DOHH2 (cell line): ENCODE measurements at regions not wholly inside any gene's neighbourhood (a gene's known extent, or its start where the extent isn't known, plus 50 kb on each side); places are given as distances from the start of the nearest gene placed in this dataset.
"Not testable (repeated sequence)": the region's sequence is repeated elsewhere in the genome, so short reads cannot be mapped to it uniquely, and the experiment has no call there.

ENCODE experiments used
- H3F3A ChIP-seq: fragments of 200-600 bp; sonication (generic), shearing (Covaris generic); 2 replicates; pipeline ENCODE4 v1.6.0; 2016; ENCODE audit warnings: antibody characterized with exemption, mild to moderate bottlenecking; ENCODE audit not compliant: control insufficient read depth, insufficient read depth
- H3K27ac ChIP-seq: fragments of 200-600 bp; sonication (generic); 2 replicates; pipeline ENCODE4 v1.5.1; 2014; ENCODE audit warnings: low read depth, mild to moderate bottlenecking, low read length, moderate library complexity
- H3K27me3 ChIP-seq: fragments of 200-600 bp; sonication (generic); 2 replicates; pipeline ENCODE4 v1.6.1; 2014; ENCODE audit warnings: mild to moderate bottlenecking, low read length, mixed read lengths; ENCODE audit not compliant: control insufficient read depth
- H3K36me3 ChIP-seq: fragments of 200-600 bp; sonication (generic); 2 replicates; pipeline ENCODE4 v1.6.1; 2014; ENCODE audit warnings: mild to moderate bottlenecking, low read length, moderate library complexity, mixed read lengths; ENCODE audit not compliant: control insufficient read depth
- H3K4me1 ChIP-seq: fragments of 200-600 bp; sonication (generic); 2 replicates; pipeline ENCODE4 v1.6.1; 2014; ENCODE audit warnings: mild to moderate bottlenecking, low read length, mixed read lengths; ENCODE audit not compliant: control insufficient read depth
- H3K4me2 ChIP-seq: fragments of 200-600 bp; sonication (generic); 2 replicates; pipeline ENCODE4 v1.6.0; 2014; ENCODE audit warnings: mild to moderate bottlenecking, low read length, moderate library complexity
- H3K4me3 ChIP-seq: fragments of 200-600 bp; sonication (generic); 2 replicates; pipeline ENCODE4 v1.5.1; 2014; ENCODE audit warnings: mild to moderate bottlenecking, low read length, mixed read lengths
- H3K79me2 ChIP-seq: fragments of 200-600 bp; sonication (generic); 2 replicates; pipeline ENCODE4 v1.6.1; 2014; ENCODE audit warnings: mild to moderate bottlenecking, low read length, mixed read lengths; ENCODE audit not compliant: control insufficient read depth
- H3K9me2 ChIP-seq: fragments of 200-600 bp; sonication (generic); replicated peaks from 2 replicates; pipeline ENCODE4 v1.6.1; 2014; ENCODE audit warnings: mild to moderate bottlenecking, low read length, mixed read lengths; ENCODE audit not compliant: control insufficient read depth
- H3K9me3 ChIP-seq: fragments of 200-600 bp; sonication (generic); 2 replicates; pipeline ENCODE4 v1.6.1; 2014; ENCODE audit warnings: antibody characterized with exemption, low read length, mixed read lengths; ENCODE audit not compliant: control insufficient read depth, insufficient read depth
- H4K20me1 ChIP-seq: fragments of 200-600 bp; sonication (generic); 2 replicates; pipeline ENCODE4 v1.6.0; 2014; ENCODE audit warnings: low read depth, mild to moderate bottlenecking, antibody characterized with exemption, low read length, moderate library complexity; ENCODE audit not compliant: control insufficient read depth, insufficient read depth
- CTCF ChIP-seq: fragments of 200-600 bp; sonication (generic); IDR thresholded peaks from one replicate; pipeline ENCODE4 v1.5.1; 2014; ENCODE audit warnings: antibody characterized with exemption, mild to moderate bottlenecking, low read depth, low read length; ENCODE audit not compliant: poor library complexity, severe bottlenecking
- EZH2phosphoT487 ChIP-seq: fragments of 200-600 bp; sonication (generic); IDR thresholded peaks from 2 replicates; pipeline ENCODE4 v1.6.1; 2017; ENCODE audit warnings: borderline replicate concordance, mild to moderate bottlenecking, antibody characterized with exemption, low read length, moderate library complexity, mixed read lengths

- H3K4me2 ChIP-seq: no peak overlapping the region
- H3K36me3 ChIP-seq: no peaks in the 10 kb centered on the region
- H3K4me3 ChIP-seq: no peak overlapping the region
- H4K20me1 ChIP-seq: no peaks in the 10 kb centered on the region
- H3K9me3 ChIP-seq: no peaks in the 10 kb centered on the region
- no peaks in the 10 kb centered on the region for H3K27me3 ChIP-seq
- TF ChIP-seq CTCF (no peak), EZH2phosphoT487 (no peak)
- H3K79me2 ChIP-seq: no peaks in the 10 kb centered on the region
- peaks cover 31% of the 10 kb centered on the region for H3K4me1 ChIP-seq
- peaks cover 6% of the 10 kb centered on the region for H3F3A ChIP-seq
- H3K27ac ChIP-seq: no peak overlapping the region
- H3K9me2 ChIP-seq: no peaks in the 10 kb centered on the region
Measured at GRCh38 chr15:81829918-81830317, 215.9 kb downstream of the MEX3B start.

- H3K9me3 ChIP-seq: no peaks in the 10 kb centered on the region
- no peak overlapping the region for H3K4me3 ChIP-seq
- no peaks in the 10 kb centered on the region for H4K20me1 ChIP-seq
- no peak for TF ChIP-seq CTCF
- no peak for TF ChIP-seq EZH2phosphoT487
- H3K27me3 ChIP-seq: no peaks in the 10 kb centered on the region
- no peak overlapping the region for H3K4me2 ChIP-seq
- no peak overlapping the region for H3K27ac ChIP-seq
- H3K9me2 ChIP-seq: no peaks in the 10 kb centered on the region
- no peaks in the 10 kb centered on the region for H3K79me2 ChIP-seq
- H3K4me1 ChIP-seq: peaks cover 41% of the 10 kb centered on the region
- no peaks in the 10 kb centered on the region for H3K36me3 ChIP-seq
- H3F3A ChIP-seq: peaks cover 11% of the 10 kb centered on the region
Measured at GRCh38 chr15:81828135-81828534, 217.7 kb downstream of the MEX3B start.

GRCh38 chr15:81825136-81825535 is 220.7 kb downstream of the MEX3B start:
- H3K4me2 ChIP-seq: peak overlapping the region; percentile 74
- peak overlapping the region; percentile 91 for H3K27ac ChIP-seq
- no peaks in the 10 kb centered on the region for H3K27me3 ChIP-seq
- H3K4me3 ChIP-seq: peak overlapping the region; percentile 60
- H3K79me2 ChIP-seq: no peaks in the 10 kb centered on the region
- H3F3A ChIP-seq: peaks cover 11% of the 10 kb centered on the region
- H3K9me2 ChIP-seq: no peaks in the 10 kb centered on the region
- no peaks in the 10 kb centered on the region for H3K9me3 ChIP-seq
- TF ChIP-seq EZH2phosphoT487: no peak
- peaks cover 50% of the 10 kb centered on the region for H3K4me1 ChIP-seq
- H3K36me3 ChIP-seq: no peaks in the 10 kb centered on the region
- no peaks in the 10 kb centered on the region for H4K20me1 ChIP-seq

- not testable (repeated sequence) for H3K9me2 ChIP-seq, H3K27me3 ChIP-seq, H3K4me3 ChIP-seq, H3K27ac ChIP-seq, H3K9me3 ChIP-seq, H4K20me1 ChIP-seq, H3K79me2 ChIP-seq, H3K36me3 ChIP-seq
- peaks cover 11% of the 10 kb centered on the region for H3F3A ChIP-seq
- peak overlapping the region; percentile 31; the same call in 1 of the 2 replicates for H3K4me2 ChIP-seq
- peaks cover 46% of the 10 kb centered on the region for H3K4me1 ChIP-seq
Measured at GRCh38 chr15:81822587-81822986, 223.2 kb downstream of the MEX3B start.
